SK-N-SH (cell line): ENCODE measurements at regions not wholly inside any gene's neighbourhood (a gene's known extent, or its start where the extent isn't known, plus 50 kb on each side); places are given as distances from the start of the nearest gene placed in this dataset.

Experiments
- CTCF ChIA-PET: fragments of 300-600, 350-600 bp; formaldehyde crosslinking; extraction: SDS; loops from one replicate; lab custom pipeline; 2021; lab: Yijun Ruan, JAX
- POLR2A ChIA-PET: fragments of 350-600 bp; sonication (Branson Sonifier 250); formaldehyde crosslinking; extraction: SDS; loops from one replicate; lab custom pipeline; 2020; ENCODE audit warnings: antibody characterized with exemption, inconsistent platforms; lab: Yijun Ruan, JAX
- DNase-seq: peaks from one replicate; pipeline ENCODE4 v3.0.0; 2012
- H2AFZ ChIP-seq: fragments of 200-600 bp; sonication (generic); 2 replicates; pipeline ENCODE4 v1.8.1; 2016; ENCODE audit warnings: antibody characterized with exemption, mild to moderate bottlenecking, low read depth
- H3F3A ChIP-seq: fragments of 200-600 bp; sonication (generic); replicated peaks from 2 replicates; pipeline ENCODE3; 2016; ENCODE audit warnings: antibody characterized with exemption, mild to moderate bottlenecking; ENCODE audit not compliant: insufficient read depth
- H3K27ac ChIP-seq, 2 experiments: fragments of 200-500 bp in 1 of 2; fragments of 200-600 bp in 1 of 2; sonication (Bioruptor generic) in 1 of 2; sonication (generic), shearing (Covaris generic) in 1 of 2; 2 replicates each; pipeline versions ENCODE4 v1.5.1 to v1.6.1; 2014 to 2016; ENCODE audit warnings: low read depth in 2 of 2, inconsistent platforms in 1 of 2, low read length in 1 of 2, mild to moderate bottlenecking in 1 of 2, mixed read lengths in 1 of 2
- H3K27me3 ChIP-seq: fragments of 200-600 bp; sonication (generic), shearing (Covaris generic); 2 replicates; pipeline ENCODE4 v1.6.1; 2016; ENCODE audit warnings: mixed run types; ENCODE audit not compliant: insufficient read depth
- H3K36me3 ChIP-seq, 2 experiments: fragments of 200-500 bp in 1 of 2; fragments of 200-600 bp in 1 of 2; sonication (Bioruptor generic) in 1 of 2; sonication (generic) in 1 of 2; replicated peaks in 1 of 2; 2 replicates each; pipeline versions ENCODE3 to v1.5.1; 2014 to 2016; ENCODE audit warnings: low read length in 1 of 2, mild to moderate bottlenecking in 1 of 2; ENCODE audit not compliant: insufficient read depth in 2 of 2, control insufficient read depth in 1 of 2
- H3K4me1 ChIP-seq, 2 experiments: fragments of 200-500 bp in 1 of 2; fragments of 200-600 bp in 1 of 2; sonication (Bioruptor generic) in 1 of 2; sonication (generic), shearing (Covaris generic) in 1 of 2; 2 replicates each; pipeline versions ENCODE4 v1.5.1 to v1.6.1; 2014 to 2016; ENCODE audit warnings: low read depth in 1 of 2, low read length in 1 of 2, mixed run types in 1 of 2; ENCODE audit not compliant: insufficient read depth in 2 of 2, control insufficient read depth in 1 of 2
- H3K4me2 ChIP-seq: fragments of 200-600 bp; sonication (generic), shearing (Covaris generic); 2 replicates; pipeline ENCODE4 v1.6.1; 2017; ENCODE audit warnings: mixed run types
- H3K4me3 ChIP-seq, 2 experiments: fragments of 200-500 bp in 1 of 2; fragments of 200-600 bp in 1 of 2; sonication (Bioruptor generic) in 1 of 2; sonication (generic), shearing (Covaris generic) in 1 of 2; 2 replicates each; pipeline versions ENCODE4 v1.5.1 to v1.8.1; 2014 to 2016; ENCODE audit warnings: low read depth in 2 of 2, inconsistent platforms in 1 of 2, low read length in 1 of 2, mild to moderate bottlenecking in 1 of 2, mixed read lengths in 1 of 2, moderate library complexity in 1 of 2
- H3K79me2 ChIP-seq: fragments of 200-600 bp; sonication (generic); 2 replicates; pipeline ENCODE4 v1.8.1; 2017; ENCODE audit warnings: mild to moderate bottlenecking; ENCODE audit not compliant: insufficient read depth
- H3K9ac ChIP-seq: fragments of 200-600 bp; sonication (generic); 2 replicates; pipeline ENCODE4 v1.6.1; 2017; ENCODE audit warnings: mixed run types
- H3K9me2 ChIP-seq: fragments of 200-600 bp; sonication (generic); 2 replicates; pipeline ENCODE4 v1.6.1; 2017; ENCODE audit warnings: mixed run types
- H3K9me3 ChIP-seq: fragments of 200-600 bp; sonication (generic); 2 replicates; pipeline ENCODE4 v1.6.1; 2017; ENCODE audit warnings: mixed run types, mild to moderate bottlenecking, moderate library complexity
- H4K20me1 ChIP-seq: fragments of 200-600 bp; sonication (generic); 2 replicates; pipeline ENCODE4 v1.6.1; 2017; ENCODE audit warnings: mild to moderate bottlenecking, mixed run types; ENCODE audit not compliant: insufficient read depth
- EP300 ChIP-seq, 2 experiments: IDR thresholded peaks; 2 replicates each; pipeline versions ENCODE4 v1.4.0 to v1.6.1; 2012; ENCODE audit warnings: borderline replicate concordance in 1 of 2, low read depth in 1 of 2, low read length in 1 of 2
- EZH2phosphoT487 ChIP-seq: fragments of 200-600 bp; sonication (generic); IDR thresholded peaks from 2 replicates; pipeline ENCODE4 v1.6.1; 2017; ENCODE audit warnings: low read depth, mixed run types, mild to moderate bottlenecking, antibody characterized with exemption, moderate library complexity, borderline replicate concordance
- FOSL2 ChIP-seq: IDR thresholded peaks from 2 replicates; pipeline ENCODE4 v1.4.0; 2012; ENCODE audit warnings: low read depth, mild to moderate bottlenecking, moderate library complexity, borderline replicate concordance
- FOXJ3 ChIP-seq: sonication (generic); formaldehyde crosslinking; IDR thresholded peaks from 2 replicates; pipeline ENCODE4 v1.5.1; 2020; ENCODE audit warnings: mild to moderate bottlenecking, missing genetic modification reagents
- GABPA ChIP-seq: IDR thresholded peaks from 2 replicates; pipeline ENCODE4 v1.4.0; 2012; ENCODE audit warnings: low read depth, mild to moderate bottlenecking
- JUND ChIP-seq: IDR thresholded peaks from 2 replicates; pipeline ENCODE4 v1.4.0; 2012
- MXI1 ChIP-seq: IDR thresholded peaks from 2 replicates; pipeline ENCODE4 v1.6.1; 2012; ENCODE audit warnings: mild to moderate bottlenecking, low read depth, low read length, improper control_type of control experiment
- NFIC ChIP-seq: IDR thresholded peaks from 2 replicates; pipeline ENCODE4 v1.4.0; 2012; ENCODE audit warnings: borderline replicate concordance
- NRF1 ChIP-seq: IDR thresholded peaks from 2 replicates; pipeline ENCODE4 v1.6.1; 2012; ENCODE audit warnings: low read depth, mild to moderate bottlenecking, low read length
- RAD21 ChIP-seq: IDR thresholded peaks from 2 replicates; pipeline ENCODE4 v1.6.1; 2012; ENCODE audit warnings: mild to moderate bottlenecking, low read length
- RCOR1 ChIP-seq: fragments of 150-350 bp; IDR thresholded peaks from 2 replicates; pipeline ENCODE4 v1.6.1; 2017; ENCODE audit warnings: antibody characterized with exemption, low read length
- RFX5 ChIP-seq: IDR thresholded peaks from 2 replicates; pipeline ENCODE4 v1.6.1; 2012; ENCODE audit warnings: mild to moderate bottlenecking, improper control_type of control experiment, low read length
- SIN3A ChIP-seq: IDR thresholded peaks from 2 replicates; pipeline ENCODE4 v1.6.1; 2012; ENCODE audit warnings: low read depth, mild to moderate bottlenecking, low read length, moderate library complexity, borderline replicate concordance
- SMC3 ChIP-seq: IDR thresholded peaks from 2 replicates; pipeline ENCODE4 v1.6.1; 2012; ENCODE audit warnings: low read depth, low read length, improper control_type of control experiment
- TEAD4 ChIP-seq: IDR thresholded peaks from 2 replicates; pipeline ENCODE4 v1.4.0; 2012; ENCODE audit warnings: mild to moderate bottlenecking, borderline replicate concordance; ENCODE audit not compliant: insufficient read depth
- WGBS: methylation state at CpG from one replicate; pipeline ENCODE4 v1.1.6; 2017; ENCODE audit warnings: low lambda C conversion rate; 5-methylcytosine and 5-hydroxymethylcytosine counted together
- TF ChIP-seq, protein P1 (sequence below): IDR thresholded peaks from 2 replicates; pipeline ENCODE4 v1.4.0; 2012; ENCODE audit warnings: low read depth, borderline replicate concordance
- TF ChIP-seq, protein P2 (sequence below): IDR thresholded peaks from 2 replicates; pipeline ENCODE4; 2012
- TF ChIP-seq, protein P3 (sequence below): IDR thresholded peaks from 2 replicates; pipeline ENCODE4 v1.4.0; 2012; ENCODE audit warnings: low read depth
- TF ChIP-seq, protein P4 (sequence below): IDR thresholded peaks from 2 replicates; pipeline ENCODE4 v1.6.1; 2012; ENCODE audit warnings: mild to moderate bottlenecking, low read depth, low read length, moderate library complexity
- TF ChIP-seq, protein P5 (sequence below): IDR thresholded peaks from 2 replicates; pipeline ENCODE4 v1.4.0; 2012; ENCODE audit warnings: low read depth, borderline replicate concordance

DNA sequence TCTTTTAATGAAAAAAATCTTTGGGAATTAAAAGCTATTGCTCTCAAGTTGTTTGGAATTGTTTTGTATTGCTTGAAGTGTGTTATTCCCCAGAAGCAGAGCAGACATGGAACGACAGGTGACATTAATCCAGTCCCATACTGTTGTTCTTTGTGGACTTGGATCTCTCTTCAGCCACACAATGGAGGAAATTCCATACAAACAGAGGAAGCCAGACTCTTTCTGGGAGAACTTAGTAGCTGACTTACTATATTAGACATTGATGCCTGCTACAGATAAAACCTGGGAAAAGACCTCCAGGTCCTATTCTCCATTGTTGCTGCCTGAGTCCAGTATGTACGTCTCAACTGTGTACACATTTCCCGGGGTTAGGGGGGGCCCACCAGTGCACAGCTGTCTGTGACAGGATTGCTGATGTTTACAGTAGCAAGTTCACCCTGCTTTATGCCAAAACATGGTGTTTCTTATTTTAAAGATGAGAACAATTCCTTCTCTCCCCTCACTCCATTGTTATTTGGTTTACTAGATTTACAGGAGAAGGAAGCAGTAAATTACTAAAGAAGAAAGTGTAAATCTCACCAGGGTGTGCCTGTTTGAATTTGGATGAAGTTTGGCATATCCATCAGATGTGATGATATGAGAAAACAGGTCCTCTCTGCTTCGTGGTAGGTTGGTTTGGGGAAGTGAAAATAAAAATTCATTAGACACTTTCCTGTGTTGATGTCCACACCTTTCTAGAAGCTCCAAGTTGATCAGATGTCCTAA, 142.4 kb upstream of the RBBP8 start:
- Histone ChIP-seq H3K27ac (no peak overlapping the region), H4K20me1 (no peaks in the 10 kb centered on the region), H3K9ac (no peak overlapping the region), H3K36me3 (no peaks in the 10 kb centered on the region), H3K9me2 (no peaks in the 10 kb centered on the region), H3K27me3 (peaks cover 28% of the 10 kb centered on the region), H3K4me3 (no peak overlapping the region), H3K9me3 (no peaks in the 10 kb centered on the region), H3K4me1 (no peaks in the 10 kb centered on the region), H3K79me2 (no peaks in the 10 kb centered on the region), H3F3A (no peaks in the 10 kb centered on the region), H2AFZ (no peak overlapping the region), H3K4me2 (no peak overlapping the region)
- POLR2A ChIA-PET = no interaction called here
- CTCF ChIA-PET = interaction anchor here (0.9 to 4.4 kb wide), 2 partner anchors 10 to 23 kb away, joined by 3 to 22 read pairs; no protein-coding TSS in a partner anchor
- no peak for DNase-seq
- WGBS = 15% methylated on average over 4 of the region's 4 CpGs
- no peak for TF ChIP-seq TEAD4
- TF ChIP-seq SMC3 = no peak
- TF ChIP-seq NRF1 = no peak
- TF ChIP-seq, protein P1, sequence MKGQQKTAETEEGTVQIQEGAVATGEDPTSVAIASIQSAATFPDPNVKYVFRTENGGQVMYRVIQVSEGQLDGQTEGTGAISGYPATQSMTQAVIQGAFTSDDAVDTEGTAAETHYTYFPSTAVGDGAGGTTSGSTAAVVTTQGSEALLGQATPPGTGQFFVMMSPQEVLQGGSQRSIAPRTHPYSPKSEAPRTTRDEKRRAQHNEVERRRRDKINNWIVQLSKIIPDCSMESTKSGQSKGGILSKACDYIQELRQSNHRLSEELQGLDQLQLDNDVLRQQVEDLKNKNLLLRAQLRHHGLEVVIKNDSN = no peak
- TF ChIP-seq SIN3A = no peak
- TF ChIP-seq JUND = no peak
- no peak for TF ChIP-seq RAD21
- TF ChIP-seq FOSL2 = no peak
- no peak for TF ChIP-seq EZH2phosphoT487
- TF ChIP-seq, protein P2, sequence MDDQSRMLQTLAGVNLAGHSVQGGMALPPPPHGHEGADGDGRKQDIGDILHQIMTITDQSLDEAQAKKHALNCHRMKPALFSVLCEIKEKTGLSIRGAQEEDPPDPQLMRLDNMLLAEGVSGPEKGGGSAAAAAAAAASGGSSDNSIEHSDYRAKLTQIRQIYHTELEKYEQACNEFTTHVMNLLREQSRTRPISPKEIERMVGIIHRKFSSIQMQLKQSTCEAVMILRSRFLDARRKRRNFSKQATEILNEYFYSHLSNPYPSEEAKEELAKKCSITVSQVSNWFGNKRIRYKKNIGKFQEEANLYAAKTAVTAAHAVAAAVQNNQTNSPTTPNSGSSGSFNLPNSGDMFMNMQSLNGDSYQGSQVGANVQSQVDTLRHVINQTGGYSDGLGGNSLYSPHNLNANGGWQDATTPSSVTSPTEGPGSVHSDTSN = no peak
- TF ChIP-seq FOXJ3 (CRISPR knock-in tag) = no peak
- TF ChIP-seq, protein P3, sequence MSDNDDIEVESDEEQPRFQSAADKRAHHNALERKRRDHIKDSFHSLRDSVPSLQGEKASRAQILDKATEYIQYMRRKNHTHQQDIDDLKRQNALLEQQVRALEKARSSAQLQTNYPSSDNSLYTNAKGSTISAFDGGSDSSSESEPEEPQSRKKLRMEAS = no peak
- TF ChIP-seq, protein P4, sequence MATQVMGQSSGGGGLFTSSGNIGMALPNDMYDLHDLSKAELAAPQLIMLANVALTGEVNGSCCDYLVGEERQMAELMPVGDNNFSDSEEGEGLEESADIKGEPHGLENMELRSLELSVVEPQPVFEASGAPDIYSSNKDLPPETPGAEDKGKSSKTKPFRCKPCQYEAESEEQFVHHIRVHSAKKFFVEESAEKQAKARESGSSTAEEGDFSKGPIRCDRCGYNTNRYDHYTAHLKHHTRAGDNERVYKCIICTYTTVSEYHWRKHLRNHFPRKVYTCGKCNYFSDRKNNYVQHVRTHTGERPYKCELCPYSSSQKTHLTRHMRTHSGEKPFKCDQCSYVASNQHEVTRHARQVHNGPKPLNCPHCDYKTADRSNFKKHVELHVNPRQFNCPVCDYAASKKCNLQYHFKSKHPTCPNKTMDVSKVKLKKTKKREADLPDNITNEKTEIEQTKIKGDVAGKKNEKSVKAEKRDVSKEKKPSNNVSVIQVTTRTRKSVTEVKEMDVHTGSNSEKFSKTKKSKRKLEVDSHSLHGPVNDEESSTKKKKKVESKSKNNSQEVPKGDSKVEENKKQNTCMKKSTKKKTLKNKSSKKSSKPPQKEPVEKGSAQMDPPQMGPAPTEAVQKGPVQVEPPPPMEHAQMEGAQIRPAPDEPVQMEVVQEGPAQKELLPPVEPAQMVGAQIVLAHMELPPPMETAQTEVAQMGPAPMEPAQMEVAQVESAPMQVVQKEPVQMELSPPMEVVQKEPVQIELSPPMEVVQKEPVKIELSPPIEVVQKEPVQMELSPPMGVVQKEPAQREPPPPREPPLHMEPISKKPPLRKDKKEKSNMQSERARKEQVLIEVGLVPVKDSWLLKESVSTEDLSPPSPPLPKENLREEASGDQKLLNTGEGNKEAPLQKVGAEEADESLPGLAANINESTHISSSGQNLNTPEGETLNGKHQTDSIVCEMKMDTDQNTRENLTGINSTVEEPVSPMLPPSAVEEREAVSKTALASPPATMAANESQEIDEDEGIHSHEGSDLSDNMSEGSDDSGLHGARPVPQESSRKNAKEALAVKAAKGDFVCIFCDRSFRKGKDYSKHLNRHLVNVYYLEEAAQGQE = no peak
- no peak for TF ChIP-seq MXI1
- TF ChIP-seq RFX5 = no peak
- TF ChIP-seq, protein P5, sequence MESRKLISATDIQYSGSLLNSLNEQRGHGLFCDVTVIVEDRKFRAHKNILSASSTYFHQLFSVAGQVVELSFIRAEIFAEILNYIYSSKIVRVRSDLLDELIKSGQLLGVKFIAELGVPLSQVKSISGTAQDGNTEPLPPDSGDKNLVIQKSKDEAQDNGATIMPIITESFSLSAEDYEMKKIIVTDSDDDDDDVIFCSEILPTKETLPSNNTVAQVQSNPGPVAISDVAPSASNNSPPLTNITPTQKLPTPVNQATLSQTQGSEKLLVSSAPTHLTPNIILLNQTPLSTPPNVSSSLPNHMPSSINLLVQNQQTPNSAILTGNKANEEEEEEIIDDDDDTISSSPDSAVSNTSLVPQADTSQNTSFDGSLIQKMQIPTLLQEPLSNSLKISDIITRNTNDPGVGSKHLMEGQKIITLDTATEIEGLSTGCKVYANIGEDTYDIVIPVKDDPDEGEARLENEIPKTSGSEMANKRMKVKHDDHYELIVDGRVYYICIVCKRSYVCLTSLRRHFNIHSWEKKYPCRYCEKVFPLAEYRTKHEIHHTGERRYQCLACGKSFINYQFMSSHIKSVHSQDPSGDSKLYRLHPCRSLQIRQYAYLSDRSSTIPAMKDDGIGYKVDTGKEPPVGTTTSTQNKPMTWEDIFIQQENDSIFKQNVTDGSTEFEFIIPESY = no peak
- no peak for TF ChIP-seq RCOR1
- TF ChIP-seq EP300 (IDR thresholded peaks at IDR 0.05; ENCODE audit: borderline replicate concordance in 1 of 2, low read depth in 1 of 2, low read length in 1 of 2) = no peak
- TF ChIP-seq NFIC = no peak
- no peak for TF ChIP-seq GABPA
